ENCODE measurements at regions not wholly inside any gene's neighbourhood (a gene's known extent, or its start where the extent isn't known, plus 50 kb on each side); places are given as distances from the start of the nearest gene placed in this dataset.

GRCh38 chr5:176727528-176727900, 80.2 kb downstream of the TSPAN17 start:
- intact Hi-C loops (cut with DNase I), result no loop called here
- DNase-seq (no peak), ATAC-seq (no peak)
- Histone ChIP-seq H3K27me3 (peaks cover 0 to 89% (median 75%) of the 10 kb centered on the region in 7 donors), H3K36me3 (no peaks in the 10 kb centered on the region), H3K9me3 (peaks cover 0 to 7% (median 0%) of the 10 kb centered on the region in 11 donors), H3K4me1 (peaks cover 0 to 6% (median 0%) of the 10 kb centered on the region in 9 donors), H3K27ac (no peak overlapping the region), H3K4me3 (no peak overlapping the region)
- WGBS, 2 donors, result 77 to 83% methylated on average over 12 of the region's 12 CpGs
- no peak for TF ChIP-seq CTCF (IDR thresholded peaks at IDR 0.05)

GRCh38 chr5:176727983-176728675, 80.8 kb downstream of the TSPAN17 start:
- WGBS, 2 donors, result 84 to 86% methylated on average over 15 of the region's 15 CpGs
- peaks cover 0 to 89% (median 78%) of the 10 kb centered on the region in 7 donors for H3K27me3 ChIP-seq
- intact Hi-C loops (cut with DNase I), result no loop called here
- H3K4me1 ChIP-seq, result peaks cover 0 to 6% (median 0%) of the 10 kb centered on the region in 9 donors
- peaks cover 0 to 7% (median 0%) of the 10 kb centered on the region in 11 donors for H3K9me3 ChIP-seq
- DNase-seq (no peak), ATAC-seq (no peak)
- no peak overlapping the region for H3K27ac ChIP-seq
- no peak for TF ChIP-seq CTCF (IDR thresholded peaks at IDR 0.05)
- no peak overlapping the region for H3K4me3 ChIP-seq
- no peaks in the 10 kb centered on the region for H3K36me3 ChIP-seq

GRCh38 chr5:176728831-176729251, 81.5 kb upstream of the UNC5A start:
- WGBS, 2 donors, result 74 to 75% methylated on average over 11 of the region's 11 CpGs

GRCh38 chr5:176730815-176731475, 79.4 kb upstream of the UNC5A start:
- no peak for ATAC-seq
- Histone ChIP-seq H3K4me3 (no peak overlapping the region), H3K27me3 (peaks cover 0 to 91% (median 81%) of the 10 kb centered on the region in 7 donors), H3K4me1 (peaks cover 0 to 6% (median 0%) of the 10 kb centered on the region in 9 donors), H3K27ac (no peak overlapping the region), H3K9me3 (peaks cover 0 to 7% (median 0%) of the 10 kb centered on the region in 11 donors), H3K36me3 (no peaks in the 10 kb centered on the region)
- TF ChIP-seq CTCF (IDR thresholded peaks at IDR 0.05), result no peak
- no peak for DNase-seq
- WGBS, 2 donors, result 93 to 94% methylated on average over 10 of the region's 10 CpGs
- intact Hi-C loops (cut with DNase I), result no loop called here

More at GRCh38 chr5:176728831-176729251, 81.5 kb upstream of the UNC5A start:
- peaks cover 0 to 6% (median 0%) of the 10 kb centered on the region in 9 donors for H3K4me1 ChIP-seq
- peaks cover 0 to 89% (median 78%) of the 10 kb centered on the region in 7 donors for H3K27me3 ChIP-seq
- H3K36me3 ChIP-seq, result no peaks in the 10 kb centered on the region
- no peak overlapping the region for H3K27ac ChIP-seq
- no peak for ATAC-seq
- DNase-seq, result no peak
- TF ChIP-seq CTCF (IDR thresholded peaks at IDR 0.05), result no peak
- intact Hi-C loops (cut with DNase I), result no loop called here
- H3K9me3 ChIP-seq, result peaks cover 0 to 7% (median 0%) of the 10 kb centered on the region in 11 donors
- no peak overlapping the region for H3K4me3 ChIP-seq
